HG03095 (cell line): ENCODE measurements at regions not wholly inside any gene's neighbourhood (a gene's known extent, or its start where the extent isn't known, plus 50 kb on each side); places are given as distances from the start of the nearest gene placed in this dataset.
"Not testable (repeated sequence)": the region's sequence is repeated elsewhere in the genome, so short reads cannot be mapped to it uniquely, and the experiment has no call there.

ENCODE experiments used
- ATAC-seq: cut with Tn5 transposase; IDR thresholded peaks from one replicate; pipeline ENCODE4 v1.9.1; 2021; ENCODE audit warnings: moderate library complexity; ENCODE audit not compliant: unreplicated experiment

DNA sequence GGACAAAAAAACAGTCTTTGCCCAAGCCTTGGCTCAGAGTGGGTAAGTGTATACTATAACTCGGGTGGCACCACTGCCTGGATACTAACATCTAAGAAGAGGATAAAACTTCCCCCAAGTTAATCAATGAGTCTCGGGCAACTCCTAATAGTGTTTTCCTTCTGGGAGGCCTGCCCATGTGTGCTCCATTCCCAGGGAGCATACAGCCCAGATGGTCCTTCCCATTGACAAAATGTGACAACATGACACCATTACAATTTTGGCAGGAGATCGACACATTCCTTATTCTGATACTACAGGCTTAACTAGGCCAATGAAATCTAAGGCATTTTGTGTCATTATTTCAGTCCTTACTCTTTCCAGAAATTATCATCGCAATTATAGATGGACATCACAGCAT, 52.7 kb upstream of the CRIM1 start:
- ATAC-seq, result no peak

DNA sequence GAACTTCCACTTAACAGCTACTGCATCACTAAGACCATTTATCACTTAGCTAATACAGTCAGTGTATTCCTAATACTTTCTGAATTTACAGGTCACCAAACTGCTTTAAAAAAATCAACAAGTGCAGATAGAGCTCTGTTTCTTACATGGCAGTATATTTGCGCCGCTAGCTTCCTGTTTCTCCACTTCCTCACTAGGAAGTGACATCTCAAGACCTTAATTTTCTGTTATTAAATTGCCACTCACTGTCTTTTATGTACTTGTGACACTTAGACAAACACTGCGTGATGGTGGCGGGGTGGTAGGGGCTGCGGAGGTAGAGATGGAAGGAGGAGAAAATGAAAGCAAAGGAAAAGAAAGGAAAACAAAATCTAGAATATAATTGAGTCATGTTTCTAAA, 53.7 kb upstream of the CRIM1 start:
- no peak for ATAC-seq

DNA sequence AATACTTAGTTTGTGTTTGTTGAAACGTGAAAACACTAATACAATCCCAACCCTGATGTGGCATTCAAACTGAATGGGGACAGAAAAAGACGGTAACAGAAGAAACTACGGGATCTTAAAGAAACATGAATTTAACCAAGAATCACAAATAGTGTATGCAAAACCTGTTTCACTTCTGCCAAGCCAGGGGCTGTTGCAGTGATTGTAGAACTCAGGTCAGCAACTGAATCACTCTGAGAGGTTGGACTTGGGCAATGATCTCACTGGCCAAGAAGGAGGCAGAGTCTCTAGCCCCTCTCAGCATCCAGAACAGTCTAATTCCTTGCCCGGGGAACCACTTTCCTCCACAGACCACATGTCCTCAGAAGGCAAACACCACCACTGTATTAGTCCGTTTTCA, 54.9 kb upstream of the CRIM1 start:
- peak; percentile 55 for ATAC-seq

DNA sequence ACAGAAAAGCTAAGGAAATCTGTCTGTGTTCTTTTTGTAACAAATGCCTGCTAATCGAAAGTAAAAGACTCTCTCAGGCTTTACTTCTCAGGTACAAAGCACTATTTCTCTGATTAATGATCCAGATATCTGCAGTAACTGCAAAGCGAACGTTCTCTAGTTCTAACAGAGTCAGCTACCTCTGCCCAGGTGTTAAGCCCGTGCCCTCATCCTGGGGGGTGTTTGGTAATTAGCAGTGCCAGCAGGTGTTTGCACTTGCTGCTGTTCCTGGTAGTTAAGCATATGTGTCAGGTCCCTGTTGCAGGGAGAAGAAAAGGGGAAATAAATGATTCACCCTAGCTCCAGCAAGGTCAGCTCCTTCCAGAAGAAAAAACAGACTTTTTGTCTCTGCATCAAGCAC, 58.8 kb upstream of the CRIM1 start:
- no peak for ATAC-seq

DNA sequence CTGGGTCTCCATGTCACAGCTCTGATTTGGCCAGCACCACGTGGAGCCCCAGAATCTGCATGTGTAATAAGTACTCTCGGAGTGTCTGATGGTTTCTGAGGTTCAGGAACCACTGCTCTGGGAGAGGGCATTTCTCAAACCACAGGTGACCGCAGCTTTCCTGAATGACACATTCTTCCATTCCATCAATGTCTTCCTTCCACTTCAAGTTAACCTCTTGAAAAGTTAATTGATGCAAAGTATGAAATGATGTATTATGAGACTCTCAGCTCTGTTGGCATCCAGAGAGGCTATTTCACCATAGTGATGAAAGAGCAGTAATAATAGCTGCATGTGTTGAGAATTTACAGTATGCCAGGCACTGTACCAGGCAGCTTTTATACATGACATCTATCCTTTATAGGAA, 61.3 kb upstream of the CRIM1 start:
- ATAC-seq, result no peak

DNA sequence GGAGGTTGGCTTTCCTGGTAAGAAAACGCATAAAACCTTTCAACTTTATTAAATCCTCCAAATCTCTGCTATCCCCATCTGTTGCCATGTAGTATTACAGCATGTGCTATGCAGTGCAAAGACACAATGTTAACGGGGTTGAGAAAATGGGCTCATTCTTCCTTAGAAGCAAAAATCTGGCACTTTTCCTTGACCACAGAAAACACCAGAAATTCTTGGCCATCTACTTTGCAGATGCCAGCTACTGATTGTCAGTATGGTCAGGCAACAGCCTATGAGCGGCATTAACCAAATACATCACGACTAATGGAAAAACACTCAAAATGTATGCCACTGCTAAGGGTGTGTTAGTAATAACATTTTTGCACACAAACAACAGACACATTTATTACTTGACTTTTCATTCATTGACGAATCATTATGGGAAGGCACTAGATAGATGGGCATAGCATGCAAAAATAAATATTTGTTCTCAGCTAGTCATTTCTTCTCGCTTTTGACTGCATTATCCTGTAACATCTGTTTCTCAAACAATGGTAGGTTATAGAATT, 65.2 kb upstream of the CRIM1 start:
- no peak for ATAC-seq

DNA sequence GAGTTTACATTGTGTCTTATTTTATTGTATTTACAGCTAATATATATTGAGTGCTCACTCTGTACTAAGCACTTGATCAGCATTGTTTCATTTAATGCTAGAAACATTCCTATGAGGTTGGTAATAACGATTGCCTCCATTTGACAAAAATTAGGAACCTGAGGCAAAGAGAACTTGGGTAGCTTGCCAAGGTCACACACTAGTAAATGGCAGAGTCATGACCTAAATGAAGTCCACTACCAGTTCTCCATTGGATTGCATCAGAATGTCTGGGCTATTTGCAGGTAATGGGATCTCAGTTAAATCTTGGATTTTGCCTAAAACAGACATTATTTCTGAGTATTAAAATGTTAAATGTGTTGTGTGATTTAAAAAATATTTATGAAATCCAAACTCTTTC, 65.8 kb upstream of the CRIM1 start:
- no peak for ATAC-seq

DNA sequence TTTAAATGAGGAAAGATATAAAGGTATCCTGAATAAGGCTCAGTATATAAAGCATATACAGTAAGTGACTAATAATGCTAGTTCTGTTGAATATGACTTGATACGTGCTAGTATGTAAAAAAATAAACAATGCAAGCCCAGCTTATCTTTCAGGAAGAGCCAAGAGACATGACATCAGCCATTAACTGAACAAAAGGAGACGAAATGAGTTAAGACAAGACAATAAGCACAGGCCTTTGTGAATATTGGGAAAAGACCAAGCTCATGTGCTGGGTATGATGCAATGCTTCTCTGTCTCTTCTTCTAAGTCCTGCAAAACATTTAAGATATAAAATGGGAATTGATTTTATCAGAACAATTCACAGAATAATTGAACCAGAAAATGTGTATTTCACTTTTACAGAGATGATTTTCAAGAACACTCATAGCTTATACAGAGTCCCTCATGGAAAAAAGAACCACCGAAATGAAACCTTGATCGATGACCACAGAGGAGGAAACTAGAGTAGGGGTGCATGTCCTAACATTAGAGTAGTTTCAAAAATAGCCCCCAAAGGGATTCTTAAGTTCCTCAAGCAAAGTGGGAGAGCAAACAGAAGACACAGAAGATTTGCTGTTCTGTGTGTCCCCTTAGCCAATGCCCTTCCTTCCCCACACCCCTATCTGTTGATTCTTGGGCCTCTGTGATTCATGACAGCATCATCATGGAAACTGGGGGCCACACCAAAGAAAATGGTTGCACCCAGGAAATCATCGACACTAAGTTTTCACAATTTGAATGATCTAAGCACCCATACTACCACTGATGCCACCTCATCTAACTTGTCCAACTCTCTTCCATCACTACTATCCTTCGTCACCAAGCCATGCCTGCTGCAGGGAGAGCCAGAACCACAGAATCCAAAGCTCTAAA, 68.0 kb upstream of the CRIM1 start:
- ATAC-seq, result no peak

DNA sequence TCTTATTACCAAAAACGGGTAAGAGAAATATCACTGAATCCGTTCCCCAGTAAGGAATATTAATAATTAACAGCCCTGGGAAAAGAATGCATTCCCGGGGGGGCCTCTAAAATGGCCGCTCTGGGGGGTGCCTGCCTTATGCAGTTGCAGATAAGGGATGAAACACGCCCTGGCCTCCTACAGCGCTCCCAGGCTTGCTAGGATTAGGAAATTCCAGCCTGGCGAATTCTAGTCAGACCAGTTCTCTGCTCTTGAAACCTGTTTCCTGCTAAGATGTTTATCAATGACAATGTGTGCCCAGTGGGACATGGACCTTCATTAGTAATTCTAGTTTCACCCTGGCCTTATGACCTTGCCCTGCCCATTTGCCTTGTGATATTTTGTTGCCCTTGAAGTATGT, 76.1 kb upstream of the CRIM1 start:
- not testable (repeated sequence) for ATAC-seq

DNA sequence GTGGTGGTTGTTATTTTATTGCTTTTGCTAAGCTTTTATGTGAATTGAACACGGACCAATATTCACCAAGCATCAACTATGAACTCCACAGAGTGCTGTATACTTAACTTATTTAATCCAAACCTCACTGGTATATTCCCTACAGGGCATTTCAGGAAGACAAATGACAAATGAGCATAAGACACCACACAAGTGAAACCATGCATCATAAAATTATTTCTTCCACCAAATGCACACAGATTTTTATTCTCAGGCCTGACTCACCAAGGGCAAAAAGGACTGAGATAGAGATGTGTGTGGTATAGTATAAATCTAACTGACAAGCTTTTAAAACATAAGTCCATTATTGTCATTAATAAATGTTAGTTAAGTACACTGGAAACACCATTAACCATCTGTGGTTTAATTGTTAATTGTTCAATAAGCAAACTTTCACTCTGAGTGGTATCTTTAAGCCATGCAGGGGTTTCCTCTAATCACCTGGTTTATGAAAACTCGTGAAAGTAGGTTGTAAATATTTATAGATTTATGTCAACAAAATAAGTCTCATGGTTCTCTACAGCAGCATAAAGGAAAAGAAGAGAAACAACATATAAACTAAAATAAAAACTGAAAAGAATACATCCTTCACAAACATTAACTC, 77.6 kb upstream of the CRIM1 start:
- no peak for ATAC-seq

DNA sequence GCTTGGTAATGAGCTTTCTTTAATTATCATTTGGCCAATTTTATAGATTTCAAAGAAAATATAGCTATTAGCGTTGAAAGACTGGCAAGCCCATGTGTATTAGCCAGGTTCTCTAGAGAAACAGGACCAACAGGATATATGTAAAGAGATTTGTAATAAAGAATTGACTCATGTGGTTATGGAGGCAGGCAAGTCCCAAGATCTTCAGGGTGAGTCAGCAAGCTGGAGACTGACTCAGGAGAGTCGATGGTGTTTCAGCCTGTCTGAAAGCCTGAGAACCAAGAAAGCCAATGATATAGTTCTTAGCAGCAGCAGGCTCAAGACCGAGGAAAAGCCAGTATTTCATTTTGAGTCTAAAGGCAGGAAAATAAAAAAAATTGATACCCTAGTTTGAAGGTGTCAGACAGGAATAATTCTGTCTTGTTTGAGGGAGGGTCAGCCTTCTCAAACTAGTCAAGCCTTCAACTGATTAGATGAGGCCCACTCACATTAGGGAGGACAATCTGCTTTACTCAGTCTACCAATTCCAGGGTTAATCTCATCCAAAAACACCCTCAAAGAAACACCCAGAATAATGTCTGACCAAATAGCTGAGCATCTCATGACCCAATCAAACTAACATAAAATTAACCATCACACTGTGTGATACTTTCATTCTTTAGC, 78.3 kb upstream of the CRIM1 start:
- peak; percentile 47 for ATAC-seq

DNA sequence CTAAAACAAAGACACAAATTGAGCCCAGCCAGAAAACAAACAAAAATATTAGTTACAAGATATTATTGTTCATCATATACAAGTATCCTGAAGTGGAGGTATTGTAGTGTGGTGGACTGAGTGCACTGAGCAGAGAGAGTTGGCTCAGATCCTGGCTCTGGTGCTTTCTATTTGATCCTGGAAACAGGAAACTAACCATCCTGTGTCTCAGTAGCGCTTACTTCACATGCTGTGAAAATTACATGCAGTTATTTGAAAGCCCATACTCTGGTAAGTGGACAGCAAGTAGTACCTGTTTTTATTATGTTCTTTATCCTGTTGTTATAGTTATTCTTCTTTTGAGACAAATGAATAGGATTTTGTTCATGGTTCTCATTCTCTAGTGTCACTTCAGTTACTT, 84.3 kb upstream of the CRIM1 start:
- ATAC-seq, result no peak

DNA sequence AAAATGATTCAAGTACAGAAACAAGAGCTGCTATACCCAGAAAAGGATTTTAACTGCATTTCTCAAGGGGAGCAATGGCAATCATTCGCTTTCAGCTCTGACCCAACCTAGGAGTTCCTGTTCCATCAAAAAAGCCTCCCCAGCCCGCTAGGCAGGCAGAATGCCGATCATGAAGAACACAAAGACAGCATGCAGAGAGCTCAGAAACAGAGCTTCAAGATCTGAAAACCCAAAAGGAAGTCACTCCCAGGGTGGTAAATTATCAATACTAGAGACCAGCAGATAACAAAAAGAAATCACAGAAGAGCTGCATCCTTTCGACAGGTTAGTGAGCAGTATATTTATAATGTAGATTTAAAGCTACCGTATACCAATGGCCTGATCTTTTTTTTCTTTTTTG, 84.8 kb upstream of the CRIM1 start:
- ATAC-seq, result no peak

DNA sequence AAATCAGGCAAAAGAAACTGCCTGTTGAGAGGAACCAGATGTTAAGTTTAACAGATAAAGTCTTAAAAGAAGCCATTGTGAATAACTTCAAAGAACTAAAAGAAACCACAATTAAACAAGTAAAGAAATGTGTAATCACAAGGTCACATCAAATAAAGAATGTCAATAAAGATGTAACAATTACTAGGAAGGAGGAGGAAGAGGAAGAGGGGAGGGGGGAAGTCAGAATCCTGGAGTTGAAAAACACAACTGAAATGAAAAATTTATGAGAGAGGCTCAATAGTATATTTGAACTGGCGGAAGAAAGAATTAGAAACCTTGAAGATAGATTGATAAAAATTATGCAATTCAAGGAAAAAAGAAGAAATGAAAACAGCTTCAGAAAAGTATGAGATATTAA, 88.4 kb upstream of the CRIM1 start:
- ATAC-seq, result no peak

DNA sequence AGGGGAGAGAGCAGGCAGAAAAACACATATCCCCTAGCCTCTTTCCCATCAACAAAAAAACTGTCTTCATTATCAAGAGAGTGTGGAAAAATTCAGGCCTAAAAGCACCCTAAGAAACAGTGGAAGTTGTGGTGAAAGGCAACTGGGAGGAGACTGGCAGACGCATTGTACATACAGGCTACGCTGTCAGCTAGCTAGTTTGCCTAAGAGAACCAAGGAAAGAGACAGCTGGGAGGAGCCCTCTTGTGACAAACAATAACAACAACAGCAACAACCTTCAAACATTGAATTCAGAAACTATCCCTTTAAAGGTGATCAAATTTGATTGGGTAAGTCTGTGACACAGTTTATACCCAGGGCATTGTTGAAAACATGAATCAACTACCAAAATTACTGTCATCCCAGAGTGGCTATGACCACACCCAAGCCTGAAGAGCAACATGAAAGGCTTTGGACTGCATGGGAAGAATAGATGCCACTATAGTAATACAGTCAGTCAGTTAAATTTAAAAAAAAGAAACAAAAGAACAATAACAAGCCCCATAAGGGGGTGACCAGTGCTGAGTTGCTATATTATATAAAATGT, 88.9 kb upstream of the CRIM1 start:
- no peak for ATAC-seq

DNA sequence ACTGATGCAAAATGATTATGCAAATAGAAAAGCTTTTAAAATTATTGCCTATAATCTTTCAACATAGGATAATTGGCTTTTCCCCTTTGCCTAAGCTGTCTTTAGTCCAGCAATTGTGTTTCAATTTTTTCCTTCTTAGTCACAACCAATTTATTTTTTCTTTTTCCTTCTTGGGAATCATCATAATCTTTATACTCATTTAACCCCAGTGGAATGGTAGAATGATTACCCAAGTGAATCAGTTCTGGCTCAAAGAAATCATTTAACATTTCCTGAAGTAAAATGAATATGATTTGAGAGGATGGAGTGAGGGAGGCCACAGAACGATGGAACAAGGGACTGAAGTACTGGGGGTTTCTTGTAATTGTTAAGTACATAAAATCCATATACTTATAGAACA, 93.0 kb upstream of the CRIM1 start:
- ATAC-seq, result no peak

DNA sequence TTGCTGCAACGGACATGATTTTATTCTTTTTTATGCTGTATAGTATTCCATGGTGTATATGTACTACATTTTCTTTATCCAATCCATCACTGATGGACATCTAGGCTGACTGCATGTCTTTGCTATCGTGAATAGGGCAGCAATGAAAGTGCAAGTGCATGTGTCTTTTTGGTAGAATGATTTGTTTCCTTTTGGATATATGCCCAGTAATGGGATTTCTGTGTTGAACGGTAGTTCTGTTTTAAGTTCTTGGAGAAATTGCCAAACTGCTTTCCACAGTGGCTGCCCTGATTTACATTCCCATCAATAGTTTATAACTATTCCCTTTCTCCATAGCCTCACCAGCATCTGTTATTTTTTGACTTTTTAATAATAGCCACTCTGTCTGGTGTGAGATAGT, 99.7 kb upstream of the CRIM1 start:
- ATAC-seq, result no peak

DNA sequence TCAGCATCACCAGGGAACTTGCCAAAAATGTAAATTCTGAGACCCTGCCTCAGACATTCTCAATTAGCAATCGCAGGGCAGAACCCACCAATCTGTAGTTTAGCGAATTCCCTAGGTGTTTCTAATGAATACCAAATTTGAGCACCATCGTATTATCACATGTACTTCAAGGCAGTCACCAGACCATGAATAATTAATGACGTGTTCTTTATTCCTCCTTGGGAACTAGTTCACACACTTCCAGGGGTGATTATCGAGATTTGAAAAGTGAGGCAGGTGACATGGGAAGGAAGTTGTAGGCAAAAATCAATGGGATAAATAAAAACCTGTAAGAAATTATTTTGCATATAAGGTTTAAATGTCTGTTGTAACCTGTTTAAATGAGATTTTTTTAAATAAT, 102.5 kb upstream of the CRIM1 start:
- ATAC-seq, result no peak

DNA sequence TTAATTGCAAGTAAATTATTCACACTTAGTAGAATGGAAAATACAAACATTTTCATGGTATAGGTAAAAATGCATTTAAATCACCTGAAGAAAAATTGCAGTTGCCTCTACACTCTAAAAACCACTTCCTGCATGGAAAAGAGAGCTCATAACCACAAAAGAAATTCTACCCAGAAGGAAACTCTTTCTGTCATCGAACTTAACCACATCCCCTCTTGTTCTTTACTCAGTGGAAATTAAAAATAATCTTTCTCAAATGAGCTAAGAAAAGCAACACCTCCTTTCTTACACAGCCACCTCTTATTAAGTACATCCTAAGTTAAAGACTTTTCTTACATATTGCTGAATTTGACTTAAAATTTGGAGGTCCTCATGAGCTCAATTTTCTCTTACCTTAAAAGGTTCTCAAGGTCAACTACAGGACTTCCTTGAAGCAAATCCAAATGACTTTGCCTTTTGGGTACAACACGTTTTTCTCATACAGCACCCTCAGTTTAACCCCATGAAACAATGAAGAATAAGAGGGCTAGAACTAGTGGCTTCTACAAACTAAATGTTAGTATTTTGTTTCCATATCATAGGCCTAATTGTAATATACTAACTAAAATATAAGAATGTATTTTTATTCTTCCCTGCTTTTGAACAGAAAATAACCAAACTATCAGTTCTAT, 109.1 kb upstream of the CRIM1 start:
- peak; percentile 94 for ATAC-seq

DNA sequence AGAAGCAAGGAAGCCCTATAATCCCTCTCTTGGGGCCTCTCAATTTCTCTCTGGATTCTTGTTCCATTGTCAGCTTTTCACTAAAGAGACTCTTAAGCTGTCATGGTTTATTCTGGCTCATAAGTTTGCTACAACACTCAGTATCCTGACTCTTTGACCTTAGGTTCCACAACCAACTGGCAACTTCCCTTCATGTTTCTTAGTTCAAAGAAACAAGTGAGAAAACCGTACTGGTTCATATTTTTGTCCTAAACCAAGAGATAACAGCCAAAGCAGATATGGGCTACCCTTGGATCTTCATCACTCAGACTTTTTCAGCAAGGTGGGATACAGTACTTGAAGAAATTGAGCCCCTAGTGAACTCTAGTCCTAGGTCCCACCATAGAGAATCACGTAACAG, 109.9 kb upstream of the CRIM1 start:
- no peak for ATAC-seq

DNA sequence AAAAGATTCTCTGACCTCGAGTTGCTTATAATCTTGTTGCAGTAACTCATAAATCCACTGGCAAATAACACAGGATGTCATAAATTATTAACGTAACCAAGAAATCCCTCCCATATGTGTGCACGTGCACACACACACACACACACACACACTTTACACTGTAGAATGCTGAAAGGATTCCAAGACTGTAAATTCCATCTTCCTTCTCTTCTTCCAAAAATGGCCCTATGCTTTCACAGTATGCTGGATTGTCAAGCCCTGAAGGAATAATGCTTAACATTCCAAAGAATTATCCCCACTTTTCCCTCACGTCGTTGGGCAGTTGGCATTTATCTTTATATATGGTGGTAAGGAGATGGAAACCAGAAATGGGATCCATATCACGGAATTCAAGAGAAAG, 117.5 kb upstream of the CRIM1 start:
- ATAC-seq, result no peak
